ENCODE measurements at regions not wholly inside any gene's neighbourhood (a gene's known extent, or its start where the extent isn't known, plus 50 kb on each side); places are given as distances from the start of the nearest gene placed in this dataset.

- DNase-seq: no peak
Observed at GRCh38 chr4:11342401-11342800, 86.3 kb downstream of the HS3ST1 start.

- DNase-seq: no peak
Observed at GRCh38 chr4:11341337-11342043, 87.2 kb downstream of the HS3ST1 start.

GRCh38 chr4:11338956-11339782 lies 89.5 kb downstream of the HS3ST1 start:
- DNase-seq: no peak

- no peak for DNase-seq
Observed at GRCh38 chr4:11337287-11337686, 91.4 kb downstream of the HS3ST1 start.

DNA sequence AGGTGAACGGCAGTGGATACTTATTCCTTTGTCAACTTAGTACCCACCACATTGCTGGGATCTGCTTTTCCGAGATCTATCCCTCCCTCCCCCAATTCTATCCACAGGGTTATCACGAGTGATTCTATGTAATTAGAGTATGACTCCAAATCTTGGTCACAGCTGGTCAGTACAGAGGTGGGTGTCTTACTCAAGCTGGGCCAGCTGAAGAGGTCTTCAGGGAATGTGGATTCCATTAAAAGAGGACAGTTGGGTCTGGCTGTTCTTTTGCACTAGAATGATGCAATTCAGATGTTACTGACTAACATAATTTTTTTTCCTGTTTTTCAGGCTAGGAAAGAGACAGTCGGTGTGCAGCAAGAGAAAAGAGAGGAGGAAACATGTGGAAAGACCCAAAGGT lies 92.3 kb downstream of the HS3ST1 start:
- no peak for DNase-seq

DNA sequence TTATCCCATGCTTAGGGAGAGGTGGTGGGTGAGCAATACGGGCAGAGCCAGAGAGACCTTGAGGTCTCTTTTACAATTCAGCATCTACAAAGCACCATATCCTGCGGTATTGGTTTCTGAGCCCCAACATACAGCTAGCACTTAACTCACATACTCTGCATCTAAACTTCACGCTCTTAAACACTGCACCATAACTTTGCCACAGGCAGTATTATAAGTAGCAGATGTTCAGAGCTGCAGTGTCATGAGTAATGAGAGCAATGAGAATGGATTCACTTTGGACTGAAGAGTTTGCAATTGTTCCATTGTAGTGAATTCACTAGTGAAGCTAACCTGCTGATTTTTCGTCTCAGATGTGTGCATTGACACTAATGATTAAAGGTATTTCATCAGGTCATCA lies 93.8 kb downstream of the HS3ST1 start:
- DNase-seq: no peak

DNA sequence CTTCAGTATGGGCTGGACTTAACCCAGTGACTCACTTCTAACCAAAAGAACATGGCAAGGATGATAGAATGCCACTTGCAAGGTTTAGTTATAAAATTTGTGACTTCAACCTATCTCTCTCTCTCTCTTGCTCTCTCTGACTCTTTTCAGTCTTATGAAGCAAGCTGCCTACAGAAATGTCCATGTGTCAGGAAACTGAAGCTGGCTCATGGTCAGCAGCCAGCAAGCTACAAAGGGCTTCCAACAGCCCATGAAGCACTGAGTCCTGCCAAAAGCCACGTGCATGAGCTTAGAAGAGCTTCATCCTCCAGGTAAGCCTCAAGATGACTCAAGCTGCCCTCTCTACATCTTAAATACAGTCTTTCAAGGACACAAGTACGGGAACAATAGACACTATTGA lies 100.3 kb downstream of the HS3ST1 start:
- DNase-seq: no peak

- no peak for DNase-seq
Observed at GRCh38 chr4:11326021-11326420, 102.7 kb downstream of the HS3ST1 start.

- DNase-seq: no peak
Observed at GRCh38 chr4:11323771-11324170, 104.9 kb downstream of the HS3ST1 start.

GRCh38 chr4:11313157-11313943 lies 115.3 kb downstream of the HS3ST1 start:
- no peak for DNase-seq

- no peak for DNase-seq
Observed at GRCh38 chr4:11312389-11312788, 116.3 kb downstream of the HS3ST1 start.

GRCh38 chr4:11301075-11301660 lies 127.5 kb downstream of the HS3ST1 start:
- no peak for DNase-seq

DNA sequence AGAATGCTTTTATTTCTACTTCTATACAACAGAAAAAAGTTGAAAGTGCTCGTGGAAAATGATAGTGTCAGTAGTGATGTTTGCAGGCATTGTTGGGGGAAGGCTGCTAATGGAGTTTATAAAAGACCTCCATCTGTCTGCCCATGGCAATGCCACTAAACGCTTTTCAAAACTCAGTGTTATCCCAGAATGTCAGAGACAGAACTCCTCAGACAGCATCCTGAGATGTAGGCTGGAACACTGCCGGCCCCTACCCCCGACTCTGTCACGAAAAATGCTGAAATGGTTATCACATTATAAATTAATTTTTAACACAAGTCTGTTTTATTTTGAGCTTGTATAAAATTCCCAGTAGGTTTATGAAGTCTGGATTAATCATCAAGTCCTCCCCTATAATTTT lies 128.9 kb downstream of the HS3ST1 start:
- DNase-seq: no peak

- no peak for DNase-seq
Observed at GRCh38 chr4:11299016-11299415, 129.7 kb downstream of the HS3ST1 start.

GRCh38 chr4:11298451-11298850 lies 130.2 kb downstream of the HS3ST1 start:
- DNase-seq: no peak

GRCh38 chr4:11297627-11298026 lies 131.1 kb downstream of the HS3ST1 start:
- DNase-seq: no peak

- no peak for DNase-seq
Observed at GRCh38 chr4:11297201-11297600, 131.5 kb downstream of the HS3ST1 start.

GRCh38 chr4:11293866-11294265 lies 134.8 kb downstream of the HS3ST1 start:
- DNase-seq: no peak

DNA sequence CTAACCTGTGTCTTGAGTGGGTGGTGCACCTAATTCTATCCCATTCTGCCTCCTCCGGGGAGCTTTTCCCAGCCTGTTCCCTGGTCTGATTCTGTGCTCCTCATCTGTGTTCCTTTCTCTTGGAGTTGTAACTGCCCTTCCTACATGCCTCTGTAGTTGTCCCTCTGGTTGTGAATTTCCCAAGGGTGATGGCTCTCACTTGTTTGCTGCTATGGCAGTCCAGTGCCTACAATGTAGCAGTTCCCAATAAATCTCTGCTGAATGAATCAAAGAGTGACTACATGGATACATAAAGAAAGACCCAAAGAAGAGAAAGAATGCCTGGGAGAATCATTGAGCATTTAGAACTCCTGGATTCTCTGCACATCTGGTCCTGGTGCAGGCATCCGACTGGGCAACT lies 141.6 kb downstream of the HS3ST1 start:
- DNase-seq: no peak

DNA sequence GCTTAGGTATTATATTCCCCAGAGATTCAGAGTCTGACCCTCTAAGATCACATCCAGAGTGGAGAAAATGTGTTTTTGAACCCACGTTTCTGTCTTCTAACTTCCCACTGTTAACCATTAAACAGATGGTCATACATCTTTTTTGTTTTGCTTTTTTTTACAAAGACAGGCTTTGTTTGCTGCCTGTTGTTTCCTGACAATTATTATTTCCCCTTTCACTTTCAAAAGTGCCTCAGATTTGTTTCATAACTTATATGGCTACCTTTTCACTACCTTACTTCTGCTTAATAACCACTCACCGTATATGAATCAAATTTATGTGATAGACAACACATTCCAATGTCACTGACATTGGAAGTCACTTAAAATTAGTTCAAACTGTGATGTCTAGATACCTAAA lies 142.2 kb downstream of the HS3ST1 start:
- no peak for DNase-seq

DNA sequence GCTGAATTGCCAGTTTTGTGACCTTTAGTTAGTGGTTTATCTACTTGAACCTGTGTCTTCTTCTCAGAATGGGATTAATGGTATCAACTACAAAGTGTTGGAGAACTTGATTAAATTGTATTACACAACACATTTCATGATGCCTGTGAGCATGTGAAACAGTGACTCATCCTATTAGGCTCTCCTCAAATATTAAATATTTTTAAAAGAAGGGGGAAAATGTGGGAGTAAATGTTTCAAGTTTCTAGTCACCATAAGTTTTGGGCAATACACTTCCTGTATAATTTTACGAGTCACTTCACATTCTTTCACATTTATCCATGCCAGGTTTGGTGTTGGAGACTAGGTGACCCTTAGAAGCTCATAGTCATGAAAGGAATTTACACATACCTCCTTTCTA lies 147.0 kb downstream of the HS3ST1 start:
- DNase-seq: no peak

GRCh38 chr4:11271263-11271662 lies 157.4 kb downstream of the HS3ST1 start:
- DNase-seq: no peak

GRCh38 chr4:11268149-11268548 lies 160.5 kb downstream of the HS3ST1 start:
- DNase-seq: no peak

All from activated effector memory CD4-positive, alpha-beta T cell treated with anti-CD3 and anti-CD28 coated beads, Interleukin-2, amount 50 U/mL, for 16 hours (primary cell).